HPDE6-E6E7 (cell line): ENCODE measurements at regions not wholly inside any gene's neighbourhood (a gene's known extent, or its start where the extent isn't known, plus 50 kb on each side); places are given as distances from the start of the nearest gene placed in this dataset.

Experiments used
- DNase-seq: peaks from one replicate; pipeline ENCODE4 v3.0.0; 2011; ENCODE audit warnings: missing footprints; ENCODE audit errors: extremely low spot score

DNA sequence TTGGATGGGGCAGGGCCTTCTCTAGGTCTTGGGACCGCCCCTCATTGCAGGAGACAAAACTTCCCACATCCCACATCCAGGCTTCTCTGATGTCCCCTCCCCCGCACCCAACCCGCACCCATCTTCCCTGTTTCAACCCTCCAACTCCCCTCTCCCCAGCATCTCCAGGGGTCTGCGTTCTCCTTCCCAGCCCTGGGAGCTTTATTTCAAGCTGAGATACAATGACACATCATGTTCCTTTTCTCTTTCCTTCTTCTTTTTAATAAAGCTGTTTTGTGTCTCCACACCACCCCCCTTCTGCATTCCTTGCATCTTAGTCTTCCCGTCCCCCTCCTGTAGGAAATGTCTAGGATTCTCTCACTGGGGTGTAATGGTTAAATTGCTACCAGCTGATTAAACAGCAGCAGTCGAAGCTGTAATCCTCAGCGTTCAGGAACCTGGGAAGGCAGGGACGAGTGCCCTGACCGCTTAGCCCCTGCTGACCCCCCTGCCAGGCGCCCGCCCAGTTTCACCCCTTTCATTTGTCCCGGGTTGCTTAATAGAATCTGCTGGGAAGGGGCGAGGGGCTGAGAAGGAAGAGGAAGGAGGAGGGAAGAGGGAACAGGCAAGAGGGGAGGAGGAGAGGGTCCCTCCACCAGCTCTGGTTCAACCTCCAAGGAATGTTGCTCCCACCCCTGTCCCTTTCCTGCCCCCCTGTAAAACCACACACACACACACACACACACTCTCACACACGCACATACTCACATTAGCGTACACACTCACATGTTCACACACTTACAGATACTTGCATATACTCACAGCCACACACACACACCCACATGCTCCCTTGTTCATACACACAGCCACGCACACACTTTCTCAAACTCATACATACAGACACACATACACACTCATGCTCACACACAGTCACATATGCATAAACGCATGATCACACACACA, 104.5 kb upstream of the MED13L start:
- no peak for DNase-seq

DNA sequence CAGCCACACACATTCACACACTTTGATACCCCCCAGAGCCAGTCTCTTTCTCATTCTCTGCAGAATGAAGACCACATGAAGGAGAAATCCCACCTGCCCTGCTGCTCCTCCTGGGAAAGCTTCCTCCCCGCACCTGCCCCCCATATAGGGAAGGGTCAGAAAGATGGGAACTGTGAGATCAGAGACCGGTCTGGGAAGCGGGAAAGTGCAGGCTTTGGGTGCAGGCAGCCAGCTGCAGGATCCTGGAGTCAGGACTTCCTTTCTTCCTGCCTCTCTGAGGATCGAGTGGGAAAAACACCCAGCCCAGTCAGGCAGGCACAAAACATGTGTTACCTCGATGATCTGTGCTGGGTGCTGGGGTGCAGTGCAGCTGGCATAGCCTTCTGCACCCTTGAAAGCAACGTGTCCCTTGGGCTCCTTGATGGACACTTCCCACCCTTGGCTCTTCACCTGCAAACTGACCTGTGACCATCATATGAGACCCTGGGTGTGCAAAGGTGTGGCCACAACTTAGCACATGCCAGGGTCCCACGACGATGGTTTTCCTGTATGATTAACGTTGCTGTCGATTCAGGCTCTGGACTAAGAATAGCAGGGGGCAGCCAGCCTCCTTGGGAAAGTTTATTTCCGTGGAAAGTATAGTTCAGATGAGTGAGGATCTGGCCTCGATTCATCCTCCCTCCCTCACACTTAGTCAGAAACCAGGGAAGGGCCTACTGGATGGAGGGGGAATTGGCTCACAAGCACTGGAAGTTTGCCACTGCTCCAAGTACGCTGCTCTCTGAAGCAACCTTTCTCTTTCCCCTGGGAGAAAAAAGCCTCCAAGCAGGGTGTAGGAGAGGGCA, 105.4 kb upstream of the MED13L start:
- DNase-seq: no peak

- no peak for DNase-seq
Measured at GRCh38 chr12:116384175-116384574, 106.7 kb upstream of the MED13L start.

DNA sequence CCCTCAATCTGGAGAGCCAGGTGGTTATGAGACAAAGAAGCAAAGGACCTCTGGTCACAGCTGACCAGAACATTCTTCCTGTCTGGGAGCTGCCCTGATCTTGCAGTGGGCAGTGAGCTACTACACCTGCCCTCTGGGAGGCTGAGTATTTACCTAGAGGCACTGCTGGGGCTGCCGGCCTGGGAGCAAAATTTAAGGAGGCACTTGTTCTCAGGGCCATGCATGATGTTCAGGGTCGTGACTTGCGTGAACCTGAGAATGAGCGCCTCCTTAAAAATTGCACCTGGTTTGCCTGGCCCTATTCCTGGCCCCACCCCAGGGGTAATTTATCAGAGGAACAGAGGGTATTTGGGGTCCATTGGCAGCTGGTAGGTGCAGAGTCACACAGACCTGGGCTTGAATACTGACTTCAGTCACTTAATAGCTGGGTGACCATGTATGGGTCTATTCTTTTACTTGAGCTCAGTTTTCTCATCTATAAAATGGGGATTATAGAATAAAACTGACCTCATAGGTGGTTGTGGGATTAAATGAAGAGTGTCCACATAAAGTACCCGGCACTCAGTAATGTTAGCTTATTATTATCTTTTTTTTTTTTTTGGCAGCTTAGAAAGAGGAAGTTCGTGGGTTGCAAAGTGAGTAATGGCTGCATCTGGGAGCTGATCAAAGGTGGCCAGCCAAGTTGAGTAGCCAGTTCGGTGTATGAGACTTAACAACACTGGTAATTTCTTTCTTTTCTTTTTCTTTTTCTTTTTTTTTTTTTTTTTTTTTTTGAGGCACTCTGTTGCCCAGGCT, 107.4 kb upstream of the MED13L start:
- no peak for DNase-seq

DNA sequence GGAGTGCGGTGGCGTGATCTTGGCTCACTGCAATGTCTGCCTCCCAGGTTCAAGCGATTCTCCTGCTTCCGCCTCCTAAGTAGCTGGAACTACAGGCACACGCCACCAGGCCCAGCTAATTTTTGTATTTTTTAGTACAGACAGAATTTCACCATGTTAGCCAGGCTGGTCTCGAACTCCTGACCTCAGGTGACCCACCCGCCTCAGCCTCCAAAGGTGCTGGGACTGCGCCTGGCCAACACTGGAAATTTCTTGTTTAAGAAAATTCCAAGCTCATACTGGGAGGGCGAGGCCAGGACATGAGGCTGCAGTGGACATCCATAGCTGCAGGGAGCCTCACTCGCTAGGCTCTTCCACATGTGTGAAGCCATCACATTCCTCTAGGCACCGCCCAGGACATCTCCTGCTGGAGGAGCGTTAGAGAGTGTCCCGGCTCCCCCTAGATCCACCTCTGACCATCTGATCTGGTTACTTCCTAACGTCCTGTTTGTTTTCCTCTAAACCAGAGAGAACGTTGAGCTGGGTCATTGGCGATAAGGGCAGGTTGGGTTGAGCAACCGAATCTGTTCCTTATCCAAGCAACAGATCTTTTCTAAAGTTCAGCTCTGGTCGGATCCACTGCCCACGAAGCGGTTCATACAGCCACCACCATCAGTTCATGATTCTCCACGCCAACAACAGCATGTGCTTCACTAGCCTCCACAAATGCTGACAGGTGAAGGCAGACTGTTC, 108.2 kb upstream of the MED13L start:
- DNase-seq: no peak

- no peak for DNase-seq
Measured at GRCh38 chr12:116389326-116389725, 111.8 kb upstream of the MED13L start.

- DNase-seq: peak; percentile 87
Measured at GRCh38 chr12:116389990-116390389, 112.5 kb upstream of the MED13L start.

DNA sequence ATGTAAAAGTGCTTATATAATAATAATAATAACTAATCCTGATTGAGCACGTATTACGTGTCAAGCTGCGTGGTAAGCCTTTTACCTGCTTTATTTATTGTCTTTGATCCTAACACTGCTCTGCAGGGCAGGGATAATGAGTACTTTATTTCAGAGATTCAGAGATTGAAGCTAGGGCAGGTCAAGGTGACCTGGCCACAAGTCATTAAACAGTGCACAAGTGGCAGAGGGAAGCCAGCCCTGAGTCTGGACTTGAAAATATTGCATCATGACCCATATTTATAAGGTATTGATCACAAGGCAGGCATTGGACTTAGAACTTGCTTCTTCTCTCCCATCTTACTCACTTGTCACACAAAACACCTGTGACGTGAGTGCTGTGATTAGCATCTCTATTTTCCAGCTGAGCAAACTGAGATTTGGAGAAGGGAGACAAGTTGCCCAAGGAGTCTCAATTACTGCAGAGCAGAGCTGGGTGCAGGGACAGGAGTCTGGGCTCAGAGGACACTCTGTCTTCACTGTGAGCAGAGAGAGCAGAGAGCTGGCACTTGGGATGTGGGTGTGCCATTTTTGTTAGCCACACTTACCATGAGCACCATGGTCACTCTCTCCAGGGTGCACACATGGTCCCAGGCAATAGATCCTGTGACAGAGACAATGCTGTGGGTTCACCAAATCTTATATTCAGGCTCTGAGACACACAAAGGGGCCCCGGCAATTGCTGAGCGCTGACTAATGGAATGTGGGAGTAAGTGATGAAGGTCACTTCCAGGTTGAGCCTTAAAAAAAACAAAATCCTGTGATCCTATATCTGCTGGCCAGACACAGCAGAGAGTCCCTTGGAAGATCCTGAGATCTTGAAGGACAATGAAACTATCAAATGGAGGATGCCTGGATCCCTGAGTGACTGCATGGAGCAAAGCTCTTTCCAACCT, 113.2 kb upstream of the MED13L start:
- DNase-seq: no peak

DNA sequence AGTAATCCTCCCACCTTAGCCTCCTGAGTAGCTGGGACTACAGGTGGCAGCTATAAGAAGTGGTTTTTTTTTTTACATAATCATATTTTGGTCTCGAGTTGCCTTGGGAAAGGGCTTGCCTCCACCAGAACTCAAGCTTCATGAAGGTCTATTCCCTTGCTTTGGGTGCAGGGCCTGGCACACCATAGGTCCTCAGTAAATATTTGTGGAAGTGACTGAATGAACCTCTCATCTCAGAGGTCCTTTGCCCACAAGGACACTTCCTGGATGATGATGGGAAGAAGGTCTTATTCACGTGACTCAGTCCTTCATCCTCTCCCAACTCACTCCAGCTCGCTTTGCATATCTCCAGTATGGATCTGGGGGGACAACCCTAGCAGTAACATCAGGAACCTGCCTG, 114.0 kb upstream of the MED13L start:
- DNase-seq: no peak

- DNase-seq: no peak
Measured at GRCh38 chr12:116392061-116392460, 114.6 kb upstream of the MED13L start.

DNA sequence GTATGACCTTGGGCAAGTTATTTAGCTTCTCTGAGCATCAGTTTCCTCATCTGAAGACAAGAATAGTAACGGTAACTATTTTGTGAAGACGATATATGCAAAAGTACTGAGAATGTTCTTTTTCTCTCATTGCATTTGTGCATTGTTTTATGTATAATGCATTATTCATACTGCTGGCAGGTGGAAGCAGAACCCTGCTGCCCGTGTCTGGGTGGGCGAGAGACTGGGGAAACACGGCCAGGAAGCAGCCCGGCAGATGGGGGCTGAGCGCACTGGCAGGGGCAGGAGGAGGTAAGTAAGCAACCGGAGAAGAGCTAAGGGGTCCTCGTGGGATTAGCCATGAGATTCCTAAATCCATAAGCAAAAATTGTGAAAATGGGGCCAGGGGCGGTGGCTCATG, 115.8 kb upstream of the MED13L start:
- no peak for DNase-seq

DNA sequence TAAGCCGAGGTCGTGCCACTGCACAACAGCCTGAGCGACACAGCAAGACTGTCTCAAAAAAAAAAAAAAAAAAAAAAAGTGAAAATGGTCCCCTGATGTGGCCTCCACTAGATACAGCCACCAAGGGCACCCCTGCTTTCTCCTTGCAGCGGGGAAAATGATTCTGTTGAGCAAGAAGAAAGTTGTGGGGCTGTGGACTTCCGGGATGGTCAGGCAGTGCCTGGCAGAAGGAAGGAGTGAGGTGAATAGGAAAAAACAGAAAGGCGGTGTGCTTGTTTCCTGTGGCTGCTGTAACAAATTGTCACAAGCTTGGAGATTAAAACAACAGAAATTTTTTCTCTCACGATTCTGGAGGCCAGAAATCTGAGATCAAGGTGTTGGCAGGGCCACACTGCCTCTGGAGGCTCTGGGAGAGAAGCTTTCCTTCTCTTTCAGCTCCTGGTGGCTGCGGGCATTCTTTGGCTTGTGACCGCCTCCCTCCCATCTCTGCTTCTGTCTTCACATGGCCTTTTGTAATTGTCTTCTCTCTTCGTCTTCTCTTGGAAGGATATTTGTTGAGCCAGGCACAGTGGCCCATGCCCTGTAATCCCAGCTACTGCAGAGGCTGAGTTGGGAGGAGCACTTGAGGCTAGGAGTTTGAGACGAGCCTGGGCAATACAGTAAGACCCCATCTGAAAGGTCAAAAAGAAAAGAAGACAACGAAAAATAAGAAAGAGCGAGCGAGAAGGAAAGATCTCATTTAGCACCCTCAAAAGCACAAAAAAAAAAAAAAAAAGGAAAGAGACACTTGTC, 116.6 kb upstream of the MED13L start:
- DNase-seq: no peak

GRCh38 chr12:116395396-116395795, 117.9 kb upstream of the MED13L start:
- DNase-seq: no peak

DNA sequence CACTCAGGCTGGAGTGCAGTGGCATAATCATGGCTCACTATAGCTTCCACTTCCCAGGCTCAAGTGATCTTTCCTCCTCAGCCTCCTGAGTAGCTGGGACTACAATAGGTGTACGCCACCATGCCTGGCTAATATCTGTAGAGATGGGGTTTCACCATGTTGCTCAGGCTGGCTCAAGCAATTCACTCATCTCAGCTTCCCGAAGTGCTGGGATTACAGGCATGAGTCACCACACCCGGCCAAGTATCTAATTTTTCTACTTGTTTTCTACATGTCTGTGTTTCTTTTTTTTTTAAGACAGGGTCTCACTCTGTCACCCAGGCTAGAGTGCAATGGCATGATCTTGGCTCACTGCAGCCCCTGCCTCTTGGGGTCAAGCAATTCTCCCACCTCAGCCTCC, 119.7 kb upstream of the MED13L start:
- DNase-seq: no peak

DNA sequence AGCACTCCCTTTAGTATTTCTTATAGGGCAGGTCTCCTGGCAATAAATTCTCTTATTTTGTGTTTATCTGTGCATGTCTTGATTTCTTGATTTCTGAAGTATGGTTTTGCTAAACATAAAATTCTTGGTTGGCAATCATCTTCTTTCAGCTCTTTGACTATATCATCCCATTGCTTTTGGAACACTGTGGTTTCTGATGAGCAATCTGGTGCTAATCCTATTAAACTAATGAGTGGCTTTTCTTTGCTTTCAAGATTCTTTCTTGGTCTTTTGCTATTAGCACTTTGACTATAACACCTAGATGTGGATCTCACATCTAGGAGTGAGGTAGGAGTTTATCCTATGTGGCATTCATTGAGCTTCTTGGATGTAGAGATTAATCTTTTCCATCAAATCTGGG, 120.7 kb upstream of the MED13L start:
- DNase-seq: no peak

GRCh38 chr12:116399055-116399454, 121.6 kb upstream of the MED13L start:
- no peak for DNase-seq

DNA sequence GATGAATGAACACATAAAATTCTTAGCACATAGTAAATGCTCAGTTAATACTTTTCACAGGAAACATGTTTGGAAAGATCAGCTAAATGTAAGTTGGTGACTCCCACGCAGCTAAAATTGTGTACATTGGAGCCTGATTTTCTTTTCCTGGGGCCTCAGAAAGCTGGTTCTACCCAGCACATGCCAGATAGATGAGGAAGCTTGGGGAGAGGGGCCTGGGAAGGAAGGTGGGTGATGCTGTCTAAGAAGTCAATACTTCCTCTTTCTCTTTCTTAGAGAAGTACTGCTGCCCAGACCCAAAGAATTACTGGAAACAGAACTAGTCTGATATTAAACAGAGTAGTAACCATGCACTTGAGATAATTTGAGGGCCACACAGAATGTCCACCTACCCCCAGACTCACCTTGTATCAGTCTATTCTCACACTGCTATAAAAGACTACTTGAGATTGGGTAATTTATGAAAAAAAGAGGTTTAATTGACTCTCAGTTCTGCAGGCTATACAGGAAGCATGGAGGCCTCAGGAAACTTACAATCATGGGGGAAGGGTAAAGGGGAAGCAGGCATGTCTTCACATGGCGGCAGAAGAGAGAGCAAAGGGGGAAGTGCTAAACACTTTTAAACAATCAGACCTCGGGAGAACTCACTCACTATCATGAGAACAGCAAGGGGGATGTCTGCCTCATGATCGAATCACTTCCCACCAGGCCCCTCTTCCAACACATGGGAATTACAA, 123.3 kb upstream of the MED13L start:
- DNase-seq: no peak

DNA sequence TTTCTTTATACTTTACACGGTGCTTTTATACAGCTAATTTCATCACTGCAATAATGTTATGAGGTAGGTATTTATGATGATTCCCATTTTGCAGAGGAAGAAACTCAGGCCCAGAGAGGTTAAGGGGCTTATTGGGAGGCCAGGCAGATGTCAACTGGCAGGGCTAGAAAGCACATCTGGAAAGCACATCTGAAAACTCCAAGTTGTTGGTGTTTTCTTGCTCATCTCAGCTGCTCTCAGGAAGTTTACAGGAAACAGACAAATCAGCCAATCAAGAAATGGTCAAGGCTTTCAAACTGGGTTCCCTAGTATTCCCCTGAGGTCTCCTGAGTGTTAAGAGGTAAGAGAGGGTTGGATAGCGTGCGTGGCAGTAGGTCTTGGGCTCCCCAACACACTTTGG, 124.1 kb upstream of the MED13L start:
- DNase-seq: no peak
